IMR-90 (cell line): ENCODE measurements at regions not wholly inside any gene's neighbourhood (a gene's known extent, or its start where the extent isn't known, plus 50 kb on each side); places are given as distances from the start of the nearest gene placed in this dataset.

Experiments
- ATAC-seq: fragments of 200-7000 bp; cut with Tn5 transposase; 2 replicates; pipeline ENCODE4 v1.9.1; 2020; ENCODE audit warnings: low read depth, mild to moderate bottlenecking, moderate library complexity
- BruUV-seq: library from RNA; stranded (reverse); fragments of 400-500 nt; replicated peaks from 2 replicates; lab custom pipeline; 2021; lab: Mats Ljungman, UMichigan
- CTCF ChIA-PET: fragments of 300-600 bp; formaldehyde crosslinking; extraction: SDS; loops from one replicate; lab custom pipeline; 2021; ENCODE audit warnings: antibody characterized with exemption; lab: Yijun Ruan, JAX
- POLR2A ChIA-PET: fragments of 300-600 bp; sonication (Branson Sonifier 250); formaldehyde crosslinking; loops from one replicate; lab custom pipeline; 2022; ENCODE audit warnings: antibody characterized with exemption; ENCODE audit not compliant: unreplicated experiment; lab: Charles Lee
- DNase-seq: peaks from one replicate; pipeline ENCODE4 v3.0.0; 2013
- H2AFZ ChIP-seq: replicated peaks from 2 replicates; pipeline ENCODE3; 2013; ENCODE audit warnings: low read length, mild to moderate bottlenecking; ENCODE audit not compliant: poor library complexity
- H2AK5ac ChIP-seq: 2 replicates; pipeline ENCODE4 v1.6.1; 2013; ENCODE audit warnings: low read depth, low read length, inconsistent platforms
- H2AK9ac ChIP-seq: replicated peaks from 2 replicates; pipeline ENCODE3; 2013; ENCODE audit warnings: mild to moderate bottlenecking, low read depth, low read length, moderate library complexity; ENCODE audit not compliant: poor library complexity
- H2BK120ac ChIP-seq: 2 replicates; pipeline ENCODE4 v1.6.1; 2013; ENCODE audit warnings: low read depth, low read length, inconsistent platforms
- H2BK15ac ChIP-seq: 3 replicates; pipeline ENCODE4 v1.6.1; 2013; ENCODE audit warnings: low read depth, low read length, inconsistent platforms
- H2BK20ac ChIP-seq: 2 replicates; pipeline ENCODE4 v1.6.1; 2013; ENCODE audit warnings: low read depth, mild to moderate bottlenecking, inconsistent platforms, low read length, moderate library complexity
- H2BK5ac ChIP-seq: 2 replicates; pipeline ENCODE4 v1.6.1; 2013; ENCODE audit warnings: mild to moderate bottlenecking, low read depth, low read length, inconsistent platforms; ENCODE audit not compliant: poor library complexity, severe bottlenecking
- H3K14ac ChIP-seq: replicated peaks from 2 replicates; pipeline ENCODE4 v1.6.1; 2013; ENCODE audit warnings: low read depth, low read length, inconsistent platforms
- H3K18ac ChIP-seq: 2 replicates; pipeline ENCODE4 v1.6.1; 2013; ENCODE audit warnings: low read depth, low read length, control low read depth
- H3K23ac ChIP-seq: 2 replicates; pipeline ENCODE4 v1.6.1; 2013; ENCODE audit warnings: low read depth, low read length, inconsistent platforms
- H3K27ac ChIP-seq: 2 replicates; pipeline ENCODE4 v1.5.1; 2013; ENCODE audit warnings: mild to moderate bottlenecking, control low read depth, low read length; ENCODE audit not compliant: insufficient read depth
- H3K27me3 ChIP-seq: 2 replicates; pipeline ENCODE4 v1.6.1; 2013; ENCODE audit warnings: low read length; ENCODE audit not compliant: control insufficient read depth, insufficient read depth
- H3K36me3 ChIP-seq: 2 replicates; pipeline ENCODE4 v1.6.1; 2013; ENCODE audit warnings: low read length, mixed read lengths; ENCODE audit not compliant: control insufficient read depth, insufficient read depth
- H3K4ac ChIP-seq: 2 replicates; pipeline ENCODE4 v1.6.1; 2013; ENCODE audit warnings: low read depth, low read length, inconsistent platforms
- H3K4me1 ChIP-seq: 2 replicates; pipeline ENCODE4 v1.6.1; 2013; ENCODE audit warnings: low read length, mixed read lengths; ENCODE audit not compliant: control insufficient read depth, insufficient read depth
- H3K4me2 ChIP-seq: 2 replicates; pipeline ENCODE4 v1.6.1; 2013; ENCODE audit warnings: low read depth, mild to moderate bottlenecking, control low read depth, low read length, moderate library complexity
- H3K4me3 ChIP-seq: 2 replicates; pipeline ENCODE4 v1.5.1; 2013; ENCODE audit warnings: low read depth, mild to moderate bottlenecking, control low read depth, low read length, moderate library complexity; ENCODE audit not compliant: insufficient read depth
- H3K56ac ChIP-seq: 2 replicates; pipeline ENCODE4 v1.6.1; 2013; ENCODE audit warnings: low read length, inconsistent platforms; ENCODE audit not compliant: insufficient read depth; ENCODE audit errors: extremely low read depth
- H3K79me1 ChIP-seq, 2 experiments: 2 replicates each; pipeline ENCODE4 v1.6.1; 2013; ENCODE audit warnings: low read length in 2 of 2, inconsistent platforms in 1 of 2, low read depth in 1 of 2
- H3K9ac ChIP-seq: 2 replicates; pipeline ENCODE4 v1.6.1; 2013; ENCODE audit warnings: low read depth, low read length, control low read depth
- H3K9me1 ChIP-seq: 2 replicates; pipeline ENCODE4 v1.6.1; 2013; ENCODE audit warnings: low read length, inconsistent platforms; ENCODE audit not compliant: insufficient read depth
- H3K9me3 ChIP-seq: 2 replicates; pipeline ENCODE4 v1.6.1; 2013; ENCODE audit warnings: low read length; ENCODE audit not compliant: control insufficient read depth, insufficient read depth
- H4K20me1 ChIP-seq: 2 replicates; pipeline ENCODE4 v1.6.1; 2013; ENCODE audit warnings: low read length, inconsistent platforms; ENCODE audit not compliant: insufficient read depth
- H4K5ac ChIP-seq: 2 replicates; pipeline ENCODE4 v1.6.1; 2013; ENCODE audit warnings: mild to moderate bottlenecking, low read depth, low read length, control low read depth
- H4K8ac ChIP-seq, 2 experiments: 2 replicates each; pipeline ENCODE4 v1.6.1; 2013; ENCODE audit warnings: low read depth in 2 of 2, low read length in 2 of 2, control low read depth in 1 of 2, inconsistent platforms in 1 of 2
- H4K91ac ChIP-seq: 2 replicates; pipeline ENCODE4 v1.6.1; 2013; ENCODE audit warnings: low read depth, low read length, inconsistent platforms; ENCODE audit not compliant: insufficient read depth
- CEBPB ChIP-seq: IDR thresholded peaks from 2 replicates; pipeline ENCODE4 v1.6.1; 2012; ENCODE audit warnings: low read depth, low read length, improper control_type of control experiment
- CHD1 ChIP-seq: IDR thresholded peaks from 2 replicates; pipeline ENCODE4 v1.6.1; 2012; ENCODE audit warnings: low read depth, low read length, improper control_type of control experiment
- NFE2L2 ChIP-seq: fragments of 150-350 bp; IDR thresholded peaks from 2 replicates; pipeline ENCODE4 v1.6.1; 2016; ENCODE audit warnings: low read depth, mild to moderate bottlenecking, low read length
- WGBS, 2 experiments: methylation state at CpG; one replicate each; pipeline versions ENCODE4 v1.1.5 to v1.1.7; 2013; ENCODE audit warnings: missing lambda C conversion rate in 2 of 2; ENCODE audit not compliant: insufficient read length in 1 of 2; ENCODE audit errors: extremely low coverage in 2 of 2; 5-methylcytosine and 5-hydroxymethylcytosine counted together
- dilution Hi-C: fragments of 300-500 bp; cut with HindIII; formaldehyde crosslinking; loops from one replicate; pipeline ENCODE4 v1.14.3; 2018; ENCODE audit warnings: low sequenced_read_pairs; ENCODE audit not compliant: unreplicated experiment
- in situ Hi-C: fragments of 300-500 bp; cut with MboI; formaldehyde crosslinking; loops from 3 replicates; pipeline ENCODE4 v1.14.3; 2019; ENCODE audit warnings: low sequenced_read_pairs, inconsistent platforms, mixed read lengths
- intact Hi-C: fragments of 100-400 bp; cut with micrococcal nuclease; formaldehyde crosslinking; loops from 2 replicates; pipeline ENCODE4 v1.10.0; 2022
- TF ChIP-seq, protein P1 (sequence below): fragments of 150-350 bp; IDR thresholded peaks from 2 replicates; pipeline ENCODE4 v1.6.1; 2016; ENCODE audit warnings: low read depth, mild to moderate bottlenecking, low read length, moderate library complexity, borderline replicate concordance
- TF ChIP-seq, protein P2 (sequence below): conservative IDR thresholded peaks from 2 replicates; pipeline ENCODE4 v1.5.1; 2012; ENCODE audit warnings: mild to moderate bottlenecking, low read depth, low read length, improper control_type of control experiment

DNA sequence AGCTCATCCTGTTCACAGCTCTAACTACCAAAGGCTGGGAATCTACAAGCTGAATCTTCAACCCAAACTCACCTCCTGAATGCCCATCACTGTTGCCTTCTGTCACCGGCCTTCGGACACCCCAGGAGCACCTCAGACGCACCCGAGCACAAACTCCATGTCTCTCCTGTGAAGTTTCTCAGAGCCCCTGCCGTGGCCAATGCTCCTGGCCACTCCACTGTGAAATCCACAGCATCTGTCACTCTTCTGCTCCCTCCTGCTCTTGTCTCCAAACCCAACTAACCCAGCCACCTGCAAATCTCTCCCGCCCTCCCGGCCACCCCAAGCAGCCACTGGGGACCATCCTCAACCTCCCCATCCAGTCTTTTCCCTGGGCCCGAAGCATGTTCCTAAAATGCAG, 457.9 kb upstream of the SALL3 start:
- H3K4me2 ChIP-seq: no peak overlapping the region
- H3K18ac ChIP-seq: no peak overlapping the region
- H4K20me1 ChIP-seq: no peaks in the 10 kb centered on the region
- 74% methylated on average over 7 of the region's 8 CpGs; no CpG with 5 or more reads in 1 of the 2 experiments for WGBS, 2 experiments
- no peak overlapping the region for H2BK20ac ChIP-seq
- no peaks in the 10 kb centered on the region for H3K36me3 ChIP-seq
- H2BK5ac ChIP-seq: no peak overlapping the region
- dilution Hi-C loops (no loop called here), intact Hi-C loops (no loop called here), in situ Hi-C loops (no loop called here)
- ChIA-PET POLR2A (no interaction called here), CTCF (no interaction called here)
- H2AFZ ChIP-seq: no peak overlapping the region
- DNase-seq (no peak), ATAC-seq (no peak)
- H3K9me1 ChIP-seq: no peaks in the 10 kb centered on the region
- no peaks in the 10 kb centered on the region for H3K79me1 ChIP-seq
- no peaks in the 10 kb centered on the region for H3K4me1 ChIP-seq
- H3K27ac ChIP-seq: no peak overlapping the region
- H3K56ac ChIP-seq: no peak overlapping the region
- no peak overlapping the region for H2AK9ac ChIP-seq
- H3K9ac ChIP-seq: no peak overlapping the region
- H2BK120ac ChIP-seq: no peak overlapping the region
- H3K23ac ChIP-seq: no peak overlapping the region
- H3K27me3 ChIP-seq: no peaks in the 10 kb centered on the region
- no peak overlapping the region for H3K4ac ChIP-seq
- no TSS peak for BruUV-seq
- no peak overlapping the region for H2BK15ac ChIP-seq
- TF ChIP-seq CEBPB (no peak), NFE2L2 (no peak), CHD1 (no peak)
- TF ChIP-seq, protein P1, sequence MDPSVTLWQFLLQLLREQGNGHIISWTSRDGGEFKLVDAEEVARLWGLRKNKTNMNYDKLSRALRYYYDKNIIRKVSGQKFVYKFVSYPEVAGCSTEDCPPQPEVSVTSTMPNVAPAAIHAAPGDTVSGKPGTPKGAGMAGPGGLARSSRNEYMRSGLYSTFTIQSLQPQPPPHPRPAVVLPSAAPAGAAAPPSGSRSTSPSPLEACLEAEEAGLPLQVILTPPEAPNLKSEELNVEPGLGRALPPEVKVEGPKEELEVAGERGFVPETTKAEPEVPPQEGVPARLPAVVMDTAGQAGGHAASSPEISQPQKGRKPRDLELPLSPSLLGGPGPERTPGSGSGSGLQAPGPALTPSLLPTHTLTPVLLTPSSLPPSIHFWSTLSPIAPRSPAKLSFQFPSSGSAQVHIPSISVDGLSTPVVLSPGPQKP: no peak
- TF ChIP-seq, protein P2, sequence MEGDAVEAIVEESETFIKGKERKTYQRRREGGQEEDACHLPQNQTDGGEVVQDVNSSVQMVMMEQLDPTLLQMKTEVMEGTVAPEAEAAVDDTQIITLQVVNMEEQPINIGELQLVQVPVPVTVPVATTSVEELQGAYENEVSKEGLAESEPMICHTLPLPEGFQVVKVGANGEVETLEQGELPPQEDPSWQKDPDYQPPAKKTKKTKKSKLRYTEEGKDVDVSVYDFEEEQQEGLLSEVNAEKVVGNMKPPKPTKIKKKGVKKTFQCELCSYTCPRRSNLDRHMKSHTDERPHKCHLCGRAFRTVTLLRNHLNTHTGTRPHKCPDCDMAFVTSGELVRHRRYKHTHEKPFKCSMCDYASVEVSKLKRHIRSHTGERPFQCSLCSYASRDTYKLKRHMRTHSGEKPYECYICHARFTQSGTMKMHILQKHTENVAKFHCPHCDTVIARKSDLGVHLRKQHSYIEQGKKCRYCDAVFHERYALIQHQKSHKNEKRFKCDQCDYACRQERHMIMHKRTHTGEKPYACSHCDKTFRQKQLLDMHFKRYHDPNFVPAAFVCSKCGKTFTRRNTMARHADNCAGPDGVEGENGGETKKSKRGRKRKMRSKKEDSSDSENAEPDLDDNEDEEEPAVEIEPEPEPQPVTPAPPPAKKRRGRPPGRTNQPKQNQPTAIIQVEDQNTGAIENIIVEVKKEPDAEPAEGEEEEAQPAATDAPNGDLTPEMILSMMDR: no peak
- no peak overlapping the region for H3K14ac ChIP-seq
- peaks cover 40% of the 10 kb centered on the region for H3K9me3 ChIP-seq
- H3K4me3 ChIP-seq: no peak overlapping the region
- no peak overlapping the region for H4K5ac ChIP-seq
- H4K8ac ChIP-seq: no peak overlapping the region
- H4K91ac ChIP-seq: no peak overlapping the region
- H2AK5ac ChIP-seq: no peak overlapping the region
